ENCODE measurements at regions not wholly inside any gene's neighbourhood (a gene's known extent, or its start where the extent isn't known, plus 50 kb on each side); places are given as distances from the start of the nearest gene placed in this dataset.

DNA sequence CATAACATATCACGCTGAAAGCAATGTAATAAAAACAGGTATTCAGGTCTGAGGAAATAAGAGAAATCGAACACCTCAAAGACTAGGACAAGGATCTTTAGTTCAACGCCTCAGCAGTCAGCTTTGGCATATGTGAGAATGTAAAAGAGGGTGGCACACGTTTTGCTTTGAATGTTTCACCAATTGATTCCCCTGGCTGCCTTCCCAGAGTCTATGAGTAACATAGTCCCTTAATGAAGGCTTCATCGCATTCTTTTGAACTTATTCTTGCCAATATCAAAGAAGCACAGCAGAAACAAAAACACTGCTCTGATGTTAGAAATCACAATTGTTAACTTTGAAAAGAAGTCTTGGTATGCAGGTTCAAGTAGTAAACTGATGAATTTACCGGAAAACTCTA, 764.8 kb downstream of the ADGRL2 start:
- Histone ChIP-seq H3K4me1 (ENCODE audit: insufficient read depth, poor library complexity, severe bottlenecking) (peaks cover 12% of the 10 kb centered on the region), H3K9me3 (ENCODE audit: severe bottlenecking) (no peaks in the 10 kb centered on the region), H3K27me3 (ENCODE audit: insufficient read depth, poor library complexity, severe bottlenecking) (no peaks in the 10 kb centered on the region), H3K27ac (ENCODE audit: poor library complexity, severe bottlenecking) (peak overlapping the region; percentile 71), H3K36me3 (ENCODE audit: low read depth) (no peaks in the 10 kb centered on the region), H3K4me3 (ENCODE audit: severe bottlenecking) (no peak overlapping the region)
- TF ChIP-seq, protein P1, sequence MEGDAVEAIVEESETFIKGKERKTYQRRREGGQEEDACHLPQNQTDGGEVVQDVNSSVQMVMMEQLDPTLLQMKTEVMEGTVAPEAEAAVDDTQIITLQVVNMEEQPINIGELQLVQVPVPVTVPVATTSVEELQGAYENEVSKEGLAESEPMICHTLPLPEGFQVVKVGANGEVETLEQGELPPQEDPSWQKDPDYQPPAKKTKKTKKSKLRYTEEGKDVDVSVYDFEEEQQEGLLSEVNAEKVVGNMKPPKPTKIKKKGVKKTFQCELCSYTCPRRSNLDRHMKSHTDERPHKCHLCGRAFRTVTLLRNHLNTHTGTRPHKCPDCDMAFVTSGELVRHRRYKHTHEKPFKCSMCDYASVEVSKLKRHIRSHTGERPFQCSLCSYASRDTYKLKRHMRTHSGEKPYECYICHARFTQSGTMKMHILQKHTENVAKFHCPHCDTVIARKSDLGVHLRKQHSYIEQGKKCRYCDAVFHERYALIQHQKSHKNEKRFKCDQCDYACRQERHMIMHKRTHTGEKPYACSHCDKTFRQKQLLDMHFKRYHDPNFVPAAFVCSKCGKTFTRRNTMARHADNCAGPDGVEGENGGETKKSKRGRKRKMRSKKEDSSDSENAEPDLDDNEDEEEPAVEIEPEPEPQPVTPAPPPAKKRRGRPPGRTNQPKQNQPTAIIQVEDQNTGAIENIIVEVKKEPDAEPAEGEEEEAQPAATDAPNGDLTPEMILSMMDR (IDR thresholded peaks at IDR 0.05; ENCODE audit: poor library complexity, severe bottlenecking): peak; percentile 27
- peak; percentile 56 for DNase-seq (ENCODE audit: low spot score)
- ATAC-seq (ENCODE audit: low read depth): peak; percentile 78

DNA sequence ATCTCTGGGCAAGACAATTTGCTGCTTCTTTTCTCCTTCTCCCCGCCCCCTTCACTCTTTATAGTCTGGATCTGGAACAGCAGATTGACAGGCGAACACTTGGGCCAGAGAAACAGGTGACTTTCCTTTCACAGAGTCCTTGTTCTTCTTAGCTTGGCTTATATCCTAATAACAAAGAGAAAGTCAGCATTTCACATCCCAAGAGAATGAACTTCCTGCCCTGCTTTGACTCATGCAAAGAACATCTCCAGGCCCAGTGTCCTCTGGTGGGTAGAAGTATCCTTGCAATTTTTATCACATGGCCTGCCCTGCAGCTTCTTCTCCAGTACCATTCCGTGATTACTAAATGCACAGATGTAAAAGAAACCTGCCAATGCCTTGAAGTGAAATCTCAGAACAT, 764.4 kb downstream of the ADGRL2 start:
- ATAC-seq (ENCODE audit: low read depth) (peak; percentile 99), DNase-seq (ENCODE audit: low spot score) (peak; percentile 46)
- H3K4me1 ChIP-seq (ENCODE audit: insufficient read depth, poor library complexity, severe bottlenecking): peaks cover 12% of the 10 kb centered on the region
- H3K27me3 ChIP-seq (ENCODE audit: insufficient read depth, poor library complexity, severe bottlenecking): no peaks in the 10 kb centered on the region
- TF ChIP-seq, protein P1 (IDR thresholded peaks at IDR 0.05; ENCODE audit: poor library complexity, severe bottlenecking): peak; percentile 52
- H3K9me3 ChIP-seq (ENCODE audit: severe bottlenecking): no peaks in the 10 kb centered on the region
- H3K27ac ChIP-seq (ENCODE audit: poor library complexity, severe bottlenecking): peak overlapping the region; percentile 71
- H3K4me3 ChIP-seq (ENCODE audit: severe bottlenecking): no peak overlapping the region
- no peaks in the 10 kb centered on the region for H3K36me3 ChIP-seq (ENCODE audit: low read depth)

DNA sequence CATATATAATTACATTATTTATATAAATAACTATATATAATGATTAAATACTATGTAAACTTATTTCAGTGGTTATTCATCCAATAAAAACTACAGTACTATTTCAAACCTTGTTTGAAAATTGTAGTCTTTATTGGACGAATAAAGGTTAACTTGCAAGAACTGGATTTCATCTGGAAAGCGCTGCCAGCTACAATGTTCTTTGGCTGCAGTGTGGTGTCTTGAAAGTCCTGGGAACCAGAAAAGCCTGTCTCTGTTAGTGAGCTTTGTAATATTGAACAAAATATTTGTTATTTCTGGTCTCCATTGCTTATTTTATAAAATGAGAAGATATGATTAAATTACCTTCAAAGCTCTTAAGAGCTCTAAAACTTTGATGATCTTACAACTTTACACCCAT, 763.6 kb downstream of the ADGRL2 start:
- Histone ChIP-seq H3K4me3 (ENCODE audit: severe bottlenecking) (no peak overlapping the region), H3K4me1 (ENCODE audit: insufficient read depth, poor library complexity, severe bottlenecking) (peaks cover 12% of the 10 kb centered on the region), H3K9me3 (ENCODE audit: severe bottlenecking) (no peaks in the 10 kb centered on the region), H3K27ac (ENCODE audit: poor library complexity, severe bottlenecking) (peak overlapping the region; percentile 71), H3K36me3 (ENCODE audit: low read depth) (no peaks in the 10 kb centered on the region), H3K27me3 (ENCODE audit: insufficient read depth, poor library complexity, severe bottlenecking) (no peaks in the 10 kb centered on the region)
- ATAC-seq (ENCODE audit: low read depth) (no peak), DNase-seq (ENCODE audit: low spot score) (no peak)
- TF ChIP-seq, protein P1 (IDR thresholded peaks at IDR 0.05; ENCODE audit: poor library complexity, severe bottlenecking): no peak

DNA sequence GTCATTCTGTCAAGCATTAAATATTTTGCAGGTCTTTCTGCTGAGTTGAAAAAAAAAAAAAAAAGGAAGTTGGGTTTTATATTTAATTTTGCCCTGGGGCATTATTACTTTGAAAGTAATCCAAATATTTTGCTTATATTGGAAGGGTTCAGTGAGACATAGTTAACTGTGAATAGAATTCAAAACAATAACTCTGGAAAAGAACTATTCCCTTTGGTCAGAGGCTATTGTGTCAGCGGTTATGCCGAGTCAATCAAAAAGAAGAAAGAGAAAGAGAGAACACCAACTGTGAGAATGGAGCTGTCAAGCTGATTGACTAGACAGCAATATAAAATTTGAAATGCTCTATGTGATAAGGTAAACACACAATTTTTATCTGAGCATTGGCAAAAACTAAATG, 761.7 kb downstream of the ADGRL2 start:
- TF ChIP-seq, protein P1 (IDR thresholded peaks at IDR 0.05; ENCODE audit: poor library complexity, severe bottlenecking): no peak
- no peak for ATAC-seq (ENCODE audit: low read depth)

DNA sequence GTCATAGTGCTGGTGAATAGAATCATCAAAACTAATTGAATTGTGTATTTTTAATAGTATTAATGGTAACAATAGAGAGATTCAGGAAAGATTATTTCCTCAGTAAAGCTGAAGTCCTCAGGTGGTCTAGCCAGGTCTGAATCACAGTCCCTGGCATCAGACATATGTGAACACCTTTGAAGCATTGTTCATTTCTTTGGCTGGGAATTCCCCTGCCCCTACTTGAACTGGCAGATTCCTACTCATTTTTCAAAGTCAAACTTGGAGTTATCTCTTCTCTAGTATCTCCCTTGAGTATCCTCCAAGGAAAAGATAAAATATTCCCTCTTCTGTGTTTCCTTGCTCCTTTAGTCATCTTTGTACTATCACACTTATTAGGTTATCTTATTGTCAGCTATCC, 759.8 kb downstream of the ADGRL2 start:
- ATAC-seq (ENCODE audit: low read depth) (no peak), DNase-seq (ENCODE audit: low spot score) (no peak)
- Histone ChIP-seq H3K4me3 (ENCODE audit: severe bottlenecking) (no peak overlapping the region), H3K36me3 (ENCODE audit: low read depth) (no peaks in the 10 kb centered on the region), H3K9me3 (ENCODE audit: severe bottlenecking) (no peaks in the 10 kb centered on the region), H3K4me1 (ENCODE audit: insufficient read depth, poor library complexity, severe bottlenecking) (peaks cover 9% of the 10 kb centered on the region), H3K27ac (ENCODE audit: poor library complexity, severe bottlenecking) (no peak overlapping the region), H3K27me3 (ENCODE audit: insufficient read depth, poor library complexity, severe bottlenecking) (no peaks in the 10 kb centered on the region)
- TF ChIP-seq, protein P1 (IDR thresholded peaks at IDR 0.05; ENCODE audit: poor library complexity, severe bottlenecking): no peak

More for the DNA sequence above, 761.7 kb downstream of the ADGRL2 start:
- H3K27ac ChIP-seq (ENCODE audit: poor library complexity, severe bottlenecking): no peak overlapping the region
- H3K27me3 ChIP-seq (ENCODE audit: insufficient read depth, poor library complexity, severe bottlenecking): no peaks in the 10 kb centered on the region
- no peaks in the 10 kb centered on the region for H3K9me3 ChIP-seq (ENCODE audit: severe bottlenecking)
- no peaks in the 10 kb centered on the region for H3K36me3 ChIP-seq (ENCODE audit: low read depth)
- DNase-seq (ENCODE audit: low spot score): no peak
- H3K4me3 ChIP-seq (ENCODE audit: severe bottlenecking): no peak overlapping the region
- peaks cover 12% of the 10 kb centered on the region for H3K4me1 ChIP-seq (ENCODE audit: insufficient read depth, poor library complexity, severe bottlenecking)
